ENCODE measurements at regions not wholly inside any gene's neighbourhood (a gene's known extent, or its start where the extent isn't known, plus 50 kb on each side); places are given as distances from the start of the nearest gene placed in this dataset.

- no peak overlapping the region for H3K27ac ChIP-seq (ENCODE audit: low read depth, low read length)
- POLR2A ChIA-PET: no interaction called here
- H4K20me1 ChIP-seq (ENCODE audit: insufficient read depth): no peaks in the 10 kb centered on the region
- no peaks in the 10 kb centered on the region for H3K27me3 ChIP-seq (ENCODE audit: insufficient read depth, low read length)
- BruUV-seq (replicated peaks): no TSS peak
- RAD21 ChIA-PET (ENCODE audit: low non-redundant PET in 1 of 2, low total read pairs in 2 of 2, uncharacterized antibody in 2 of 2, unreplicated experiment in 2 of 2): no interaction called here
- CTCF ChIA-PET: no interaction called here
- no peaks in the 10 kb centered on the region for H3K9me2 ChIP-seq (ENCODE audit: insufficient read depth)
- H2AFZ ChIP-seq (ENCODE audit: low read depth, low read length, poor library complexity, severe bottlenecking): no peak overlapping the region
- no peaks in the 10 kb centered on the region for H3K79me2 ChIP-seq (ENCODE audit: insufficient read depth, low read length)
- no peak overlapping the region for H3K4me3 ChIP-seq (replicated peaks in 1 of 2; ENCODE audit: low read depth in 1 of 2, low read length in 2 of 2)
- intact Hi-C loops (cut with micrococcal nuclease): loop anchor here (10.0 kb wide), 1 partner anchor 465 kb away; no protein-coding TSS in a partner anchor
- DNase-seq (ENCODE audit: low read depth, low spot score): no peak
- ATAC-seq: no peak
- no peak for TF ChIP-seq SP1 (IDR thresholded peaks at IDR 0.05; ENCODE audit: low read depth)
- no peaks in the 10 kb centered on the region for H3K4me1 ChIP-seq (ENCODE audit: control insufficient read depth in 1 of 2, insufficient read depth in 2 of 2, low read length in 2 of 2)
- no peaks in the 10 kb centered on the region; a peak in 1 of 4 replicates for H3K9me3 ChIP-seq (ENCODE audit: control insufficient read depth in 1 of 2, insufficient read depth in 1 of 2, low read depth in 1 of 2, low read length in 2 of 2)
- no peak overlapping the region for H3K4me2 ChIP-seq (ENCODE audit: low read length)
- no peak overlapping the region for H3K9ac ChIP-seq (ENCODE audit: low read length)
- H3K36me3 ChIP-seq (ENCODE audit: control insufficient read depth in 1 of 2, insufficient read depth in 2 of 2, low read length in 2 of 2): no peaks in the 10 kb centered on the region
Measured at GRCh38 chr12:130280231-130280630, 57.5 kb upstream of the PIWIL1 start.

GRCh38 chr12:130280742-130281141, 56.9 kb upstream of the PIWIL1 start:
- no peaks in the 10 kb centered on the region for H3K27me3 ChIP-seq (ENCODE audit: insufficient read depth, low read length)
- no peak for TF ChIP-seq ZBTB33 (IDR thresholded peaks at IDR 0.05; ENCODE audit: extremely low read depth, insufficient replicate concordance, low read length)
- no peak overlapping the region for H3K9ac ChIP-seq (ENCODE audit: low read length)
- BruUV-seq (replicated peaks): no TSS peak
- H3K27ac ChIP-seq (ENCODE audit: low read depth, low read length): no peak overlapping the region
- RAD21 ChIA-PET (ENCODE audit: low non-redundant PET in 1 of 2, low total read pairs in 2 of 2, uncharacterized antibody in 2 of 2, unreplicated experiment in 2 of 2): no interaction called here
- intact Hi-C loops (cut with micrococcal nuclease): loop anchor here (10.0 kb wide), 1 partner anchor 464 kb away; no protein-coding TSS in a partner anchor
- H3K79me2 ChIP-seq (ENCODE audit: insufficient read depth, low read length): no peaks in the 10 kb centered on the region
- no peak for ATAC-seq
- CTCF ChIA-PET: no interaction called here
- no peaks in the 10 kb centered on the region; a peak in 1 of 4 replicates for H3K9me3 ChIP-seq (ENCODE audit: control insufficient read depth in 1 of 2, insufficient read depth in 1 of 2, low read depth in 1 of 2, low read length in 2 of 2)
- DNase-seq (ENCODE audit: low read depth, low spot score): no peak
- no peaks in the 10 kb centered on the region for H3K36me3 ChIP-seq (ENCODE audit: control insufficient read depth in 1 of 2, insufficient read depth in 2 of 2, low read length in 2 of 2)
- POLR2A ChIA-PET: no interaction called here
- H3K4me3 ChIP-seq (replicated peaks in 1 of 2; ENCODE audit: low read depth in 1 of 2, low read length in 2 of 2): no peak overlapping the region
- no peak overlapping the region for H2AFZ ChIP-seq (ENCODE audit: low read depth, low read length, poor library complexity, severe bottlenecking)
- H4K20me1 ChIP-seq (ENCODE audit: insufficient read depth): no peaks in the 10 kb centered on the region
- no peak overlapping the region for H3K4me2 ChIP-seq (ENCODE audit: low read length)
- H3K9me2 ChIP-seq (ENCODE audit: insufficient read depth): no peaks in the 10 kb centered on the region
- H3K4me1 ChIP-seq (ENCODE audit: control insufficient read depth in 1 of 2, insufficient read depth in 2 of 2, low read length in 2 of 2): no peaks in the 10 kb centered on the region

Measured in HCT116 (cell line).